LNCaP clone FGC (cell line): ENCODE measurements at regions not wholly inside any gene's neighbourhood (a gene's known extent, or its start where the extent isn't known, plus 50 kb on each side); places are given as distances from the start of the nearest gene placed in this dataset.

Source experiments
- DNase-seq: peaks from one replicate; pipeline ENCODE4 v3.0.0-alpha.2; 2011; ENCODE audit warnings: low read depth
- H3K4me3 ChIP-seq: 2 replicates; pipeline ENCODE4 v1.5.1; 2011; ENCODE audit warnings: mild to moderate bottlenecking, low read depth, low read length, control low read depth
- CTCF ChIP-seq: IDR thresholded peaks from 2 replicates; pipeline ENCODE4 v1.5.1; 2012; ENCODE audit warnings: mild to moderate bottlenecking; ENCODE audit not compliant: control insufficient read depth, insufficient read depth; ENCODE audit errors: extremely low read depth

GRCh38 chr20:21002486-21002885, 103.7 kb downstream of the LINC00237 start:
- no peak overlapping the region for H3K4me3 ChIP-seq
- no peak for TF ChIP-seq CTCF
- DNase-seq: no peak

- no peak for DNase-seq
- H3K4me3 ChIP-seq: no peak overlapping the region
- TF ChIP-seq CTCF: no peak
Measured at GRCh38 chr20:20993372-20993771, 112.8 kb downstream of the LINC00237 start.

GRCh38 chr20:20992686-20993360, 113.3 kb downstream of the LINC00237 start:
- H3K4me3 ChIP-seq: no peak overlapping the region
- DNase-seq: no peak
- no peak for TF ChIP-seq CTCF

GRCh38 chr20:20992277-20992676, 113.9 kb downstream of the LINC00237 start:
- no peak for TF ChIP-seq CTCF
- no peak overlapping the region for H3K4me3 ChIP-seq
- no peak for DNase-seq

- H3K4me3 ChIP-seq: no peak overlapping the region
- no peak for DNase-seq
- no peak for TF ChIP-seq CTCF
Measured at GRCh38 chr20:20989081-20989480, 117.1 kb downstream of the LINC00237 start.

- no peak for DNase-seq
- no peak overlapping the region for H3K4me3 ChIP-seq
- TF ChIP-seq CTCF: no peak
Measured at GRCh38 chr20:20979934-20980333, 126.2 kb downstream of the LINC00237 start.

GRCh38 chr20:20977786-20978185, 128.4 kb downstream of the LINC00237 start:
- DNase-seq: no peak
- TF ChIP-seq CTCF: no peak
- no peak overlapping the region for H3K4me3 ChIP-seq
